HG03039 (cell line): ENCODE measurements at regions not wholly inside any gene's neighbourhood (a gene's known extent, or its start where the extent isn't known, plus 50 kb on each side); places are given as distances from the start of the nearest gene placed in this dataset.
"Not testable (repeated sequence)": the region's sequence is repeated elsewhere in the genome, so short reads cannot be mapped to it uniquely, and the experiment has no call there.

Source experiments
- ATAC-seq: cut with Tn5 transposase; IDR thresholded peaks from one replicate; pipeline ENCODE4 v1.9.1; 2021; ENCODE audit warnings: mild to moderate bottlenecking, moderate library complexity; ENCODE audit not compliant: unreplicated experiment

GRCh38 chr6:112504621-112505020 lies 157.5 kb downstream of the RFPL4B start:
- ATAC-seq = no peak

- no peak for ATAC-seq
Measured at GRCh38 chr6:112511441-112511840, 164.3 kb downstream of the RFPL4B start.

- no peak for ATAC-seq
Measured at GRCh38 chr6:112513175-112513574, 166.0 kb downstream of the RFPL4B start.

DNA sequence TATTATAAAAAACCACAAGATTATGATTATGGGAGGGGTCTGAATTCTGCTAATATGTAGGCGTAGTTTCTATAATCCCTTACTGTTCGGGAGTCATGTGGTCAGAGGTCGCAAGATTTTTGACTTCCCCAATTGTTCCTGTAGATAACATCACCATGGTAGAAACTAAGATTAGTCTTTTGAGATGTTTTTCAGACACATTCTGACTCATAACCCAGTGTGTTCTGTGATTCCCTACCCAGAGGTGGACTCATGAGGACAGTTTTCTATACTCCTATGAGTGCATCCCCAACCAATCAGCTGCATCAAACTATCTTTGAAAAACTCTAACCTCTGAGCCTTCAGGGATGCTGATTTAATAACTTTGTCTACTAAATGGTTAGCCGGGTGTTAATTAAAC lies 175.5 kb downstream of the RFPL4B start:
- ATAC-seq = peak; percentile 76

GRCh38 chr6:112524071-112524470 lies 176.9 kb downstream of the RFPL4B start:
- ATAC-seq = no peak

DNA sequence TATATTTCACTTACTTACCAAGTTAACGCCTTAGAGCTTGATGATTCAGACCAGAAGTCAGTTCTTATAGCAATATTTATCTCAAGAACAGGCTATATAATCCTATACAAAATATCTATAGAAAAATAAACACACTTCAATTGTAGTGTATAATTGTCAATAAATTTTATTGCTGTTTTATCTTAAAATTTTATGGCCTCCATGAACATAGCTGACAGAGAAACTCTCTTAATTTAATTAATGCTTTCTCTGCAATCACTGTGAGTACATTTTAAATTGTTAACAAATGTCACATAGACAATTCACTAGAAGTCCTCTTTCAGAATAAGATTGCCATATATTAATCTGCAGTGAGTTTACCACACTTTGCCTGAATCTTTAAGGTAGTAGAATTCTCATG lies 178.6 kb downstream of the RFPL4B start:
- ATAC-seq = no peak

DNA sequence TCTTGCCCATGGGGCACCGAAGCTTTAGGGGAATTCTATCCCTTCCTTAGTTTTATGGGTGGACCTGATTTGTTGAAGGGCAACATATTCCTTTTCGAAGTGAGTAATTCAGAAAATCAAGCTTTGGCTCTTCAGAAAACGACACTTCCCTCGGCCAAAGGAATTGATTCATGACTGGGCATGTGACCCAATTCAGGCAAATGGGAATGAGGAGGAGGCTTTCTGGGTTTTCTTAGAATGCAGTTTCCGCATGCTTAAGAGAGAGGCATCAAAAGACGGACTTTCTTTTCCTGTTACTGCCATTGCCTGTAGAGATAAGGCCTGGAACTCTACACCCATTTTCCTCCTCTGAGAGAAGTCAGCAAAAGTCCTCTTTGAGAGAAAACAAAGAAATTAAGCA lies 179.5 kb downstream of the RFPL4B start:
- no peak for ATAC-seq

GRCh38 chr6:112528306-112528705 lies 181.2 kb downstream of the RFPL4B start:
- not testable (repeated sequence) for ATAC-seq

- no peak for ATAC-seq
Measured at GRCh38 chr6:112535816-112536215, 188.7 kb downstream of the RFPL4B start.

- no peak for ATAC-seq
Measured at GRCh38 chr6:112539355-112539754, 192.2 kb downstream of the RFPL4B start.

DNA sequence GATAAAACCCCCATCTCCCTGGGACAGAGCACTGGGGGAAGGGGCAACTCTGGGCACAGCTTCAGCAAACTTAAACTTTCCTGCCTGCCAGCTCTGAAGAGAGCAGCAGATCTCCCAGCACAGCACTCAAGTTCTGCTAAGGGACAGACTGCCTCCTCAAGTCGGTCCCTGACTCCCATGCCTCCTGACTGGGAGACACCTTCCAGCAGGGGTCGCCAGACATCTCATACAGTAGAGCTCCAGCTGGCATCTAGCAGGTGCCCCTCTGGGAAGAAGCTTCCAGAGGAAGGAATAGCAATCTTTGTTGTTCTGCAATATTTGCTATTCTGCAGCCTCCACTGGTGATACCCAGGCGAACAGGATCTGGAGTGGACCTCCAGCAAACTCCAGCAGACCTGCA lies 194.7 kb downstream of the RFPL4B start:
- ATAC-seq = not testable (repeated sequence)

DNA sequence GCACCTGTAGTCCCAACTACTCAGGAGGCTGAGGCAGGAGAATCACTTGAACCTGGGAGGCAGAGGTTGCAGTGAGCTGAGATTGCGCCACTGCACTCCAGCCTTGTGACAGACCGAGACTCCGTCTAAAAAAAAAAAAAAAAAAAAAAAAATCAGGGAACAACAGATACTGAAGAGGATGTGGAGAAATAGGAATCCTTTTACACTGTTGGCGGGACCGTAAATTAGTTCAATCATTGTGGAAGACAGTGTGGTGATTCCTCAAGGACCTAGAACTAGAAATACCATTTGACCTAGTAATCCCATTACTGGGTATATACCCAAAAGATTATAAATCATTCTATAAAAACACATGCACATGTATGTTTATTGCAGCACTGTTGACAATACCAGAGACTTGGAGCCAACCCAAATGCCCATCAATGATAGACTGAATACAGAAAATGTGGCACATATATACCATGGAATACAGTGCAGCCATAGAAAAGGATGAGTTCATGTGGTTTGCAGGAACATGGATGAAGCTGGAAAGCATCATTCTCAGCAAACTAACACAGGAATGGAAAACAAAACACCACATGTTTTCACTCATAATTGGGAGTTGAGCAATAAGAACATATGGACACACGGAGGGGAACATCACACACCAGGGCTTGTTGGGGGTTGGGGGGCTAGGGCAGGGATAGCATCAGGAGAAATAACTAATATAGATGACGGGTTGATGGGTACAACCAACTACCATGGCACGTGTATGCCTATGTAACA lies 200.4 kb downstream of the RFPL4B start:
- not testable (repeated sequence) for ATAC-seq

- ATAC-seq = no peak
Measured at GRCh38 chr6:112549749-112550148, 202.6 kb downstream of the RFPL4B start.

DNA sequence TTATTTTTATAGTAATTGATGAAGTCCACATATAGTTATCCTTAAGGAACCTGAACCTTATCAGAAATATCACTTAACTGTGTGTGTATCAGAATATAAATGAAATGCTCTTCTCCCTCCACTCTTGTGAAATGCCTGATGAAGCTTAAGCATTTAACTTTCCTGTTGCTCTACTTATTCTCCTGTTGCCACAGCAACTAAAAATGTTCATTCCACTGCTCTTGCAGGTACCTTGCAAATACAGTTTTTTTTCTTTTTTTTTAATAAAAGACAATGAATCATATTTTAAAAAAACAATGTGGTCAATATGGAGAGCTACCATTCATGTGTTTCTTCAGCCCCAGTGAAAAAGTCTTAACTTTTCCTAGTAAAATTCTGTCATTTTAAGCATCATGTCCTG lies 210.3 kb downstream of the RFPL4B start:
- ATAC-seq = no peak

GRCh38 chr6:112557961-112558360 lies 210.8 kb downstream of the RFPL4B start:
- no peak for ATAC-seq

GRCh38 chr6:112560651-112561050 lies 213.5 kb downstream of the RFPL4B start:
- ATAC-seq = no peak

DNA sequence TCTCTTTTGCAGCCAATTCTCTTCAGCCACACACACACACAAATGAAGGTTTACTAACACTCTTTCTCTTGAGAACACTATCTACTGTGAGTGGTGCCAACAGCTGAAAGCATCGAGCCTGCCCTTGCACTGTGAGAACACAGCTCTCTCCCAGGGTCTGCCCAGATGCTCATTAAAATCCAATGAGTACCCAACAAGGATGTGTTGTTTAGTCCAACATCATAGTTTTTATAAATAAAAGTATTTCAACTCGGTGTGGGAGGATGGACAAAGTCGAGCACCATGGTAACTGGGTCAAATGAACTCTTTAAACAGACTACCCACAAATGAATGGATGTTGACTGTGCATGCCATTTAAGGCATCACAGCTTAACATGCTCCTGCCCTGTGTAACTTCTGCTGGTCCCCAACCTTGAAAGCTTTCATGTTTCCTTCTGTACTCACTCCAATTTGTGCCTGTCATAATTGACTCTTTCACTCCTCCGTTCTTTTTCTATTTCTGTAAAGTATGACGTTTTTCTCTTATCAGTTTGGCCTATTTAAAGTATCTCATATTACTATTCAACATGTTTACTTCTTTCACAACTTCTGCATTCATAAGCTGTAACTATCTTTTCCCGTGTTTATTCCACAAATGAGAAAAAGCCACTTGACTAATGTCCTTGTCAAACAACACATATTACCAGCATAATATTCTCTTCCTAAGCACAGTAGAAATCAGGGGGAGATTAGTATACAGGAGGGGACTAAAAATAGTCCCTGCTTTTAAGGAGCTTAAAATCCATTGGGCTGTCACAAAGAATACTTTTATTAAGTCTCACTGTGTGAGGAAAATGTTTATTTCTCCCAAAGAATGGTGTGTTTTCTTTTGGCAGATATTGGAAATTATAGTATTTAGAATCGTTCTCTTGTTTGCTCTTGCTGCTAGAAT lies 215.4 kb downstream of the RFPL4B start:
- ATAC-seq = no peak

DNA sequence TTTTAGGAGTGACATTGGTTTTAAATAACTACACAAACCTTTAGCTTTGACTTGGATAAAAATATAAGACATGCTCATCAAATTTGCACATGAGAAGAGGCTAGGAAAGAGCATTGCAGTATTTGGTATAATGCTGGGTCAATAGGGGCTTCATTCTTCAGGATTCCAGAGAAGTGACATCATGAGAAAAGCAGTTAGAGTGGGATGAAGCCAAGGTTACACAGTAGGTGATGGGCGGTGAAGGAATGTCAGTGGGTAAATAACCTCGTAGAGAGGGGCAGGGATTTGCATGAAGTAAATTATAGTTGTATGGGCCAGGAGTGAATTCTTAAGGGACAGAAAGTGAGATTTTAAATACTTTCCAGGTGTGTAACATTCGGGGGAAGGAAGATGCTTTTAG lies 216.2 kb downstream of the RFPL4B start:
- ATAC-seq = no peak

DNA sequence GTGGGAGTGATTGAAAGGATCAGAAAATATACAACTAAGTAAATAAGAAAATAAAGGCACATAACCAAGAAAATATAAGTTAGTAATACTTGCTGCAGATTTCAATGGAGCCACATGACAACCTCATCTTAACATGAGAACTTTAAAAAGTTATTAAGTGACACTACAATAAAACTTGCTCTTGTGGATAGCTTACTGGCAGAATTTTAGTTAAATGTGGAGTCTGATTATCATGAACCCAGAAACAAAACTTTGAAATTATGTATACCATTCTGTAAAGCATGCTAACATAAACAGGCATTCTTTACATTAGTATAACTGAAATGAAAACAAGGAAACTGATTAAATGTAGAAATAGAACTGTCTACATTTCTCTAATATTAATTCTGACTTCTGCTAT lies 220.9 kb downstream of the RFPL4B start:
- no peak for ATAC-seq

- ATAC-seq = no peak
Measured at GRCh38 chr6:112571488-112572270, 224.5 kb downstream of the RFPL4B start.

GRCh38 chr6:112574190-112574589 lies 227.1 kb downstream of the RFPL4B start:
- no peak for ATAC-seq
